C4-2B (cell line): ENCODE measurements at regions not wholly inside any gene's neighbourhood (a gene's known extent, or its start where the extent isn't known, plus 50 kb on each side); places are given as distances from the start of the nearest gene placed in this dataset.

ENCODE experiments used
- CTCF ChIP-seq: fragments of 450-650 bp; conservative IDR thresholded peaks from 2 replicates; pipeline ENCODE4 v1.5.1; 2017; ENCODE audit warnings: mild to moderate bottlenecking
- ZFX ChIP-seq: fragments of 450-650 bp; IDR thresholded peaks from 2 replicates; pipeline ENCODE4 v1.6.1; 2017

DNA sequence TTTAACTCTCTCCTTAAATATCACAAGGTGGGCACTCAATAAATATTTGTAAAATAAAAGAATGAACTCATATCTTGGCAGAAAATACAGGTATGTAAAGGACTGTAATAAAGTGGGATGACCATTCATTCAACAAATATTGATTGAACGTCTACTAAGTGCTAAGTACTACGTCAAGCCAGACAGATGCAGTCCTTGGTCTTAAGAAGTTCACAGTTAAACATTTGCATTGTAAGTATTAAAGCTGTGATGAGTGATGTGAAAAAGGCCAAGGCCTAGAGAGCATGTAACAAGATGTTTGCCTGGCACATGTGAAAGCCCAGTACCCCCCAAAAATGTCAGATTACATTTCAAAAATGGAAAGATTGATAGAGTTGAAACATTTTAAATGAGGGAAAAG, 130.1 kb upstream of the TMEM170B start:
- TF ChIP-seq CTCF (no peak), ZFX (no peak)
